HEK293T (cell line): ENCODE measurements at regions not wholly inside any gene's neighbourhood (a gene's known extent, or its start where the extent isn't known, plus 50 kb on each side); places are given as distances from the start of the nearest gene placed in this dataset.
"Not testable (repeated sequence)": the region's sequence is repeated elsewhere in the genome, so short reads cannot be mapped to it uniquely, and the experiment has no call there.

Source experiments
- CTCF ChIA-PET: fragments of 350-600 bp; formaldehyde crosslinking; extraction: SDS; loops from one replicate; lab custom pipeline; 2021; ENCODE audit warnings: antibody characterized with exemption, inconsistent platforms; lab: Yijun Ruan, JAX
- POLR2A ChIA-PET: fragments of 350-600 bp; formaldehyde crosslinking; extraction: SDS; loops from one replicate; lab custom pipeline; 2020; ENCODE audit warnings: antibody characterized with exemption, inconsistent platforms; lab: Yijun Ruan, JAX
- DNase-seq: peaks from one replicate; pipeline ENCODE4 v3.0.0; 2012; ENCODE audit warnings: mixed read lengths; ENCODE audit errors: extremely low spot score

GRCh38 chr10:38310111-38310510 lies 216.0 kb downstream of the ZNF37A start:
- DNase-seq, POLR2A ChIA-PET, CTCF ChIA-PET: not testable (repeated sequence)

GRCh38 chr10:38315090-38315805 lies 221.1 kb downstream of the ZNF37A start:
- DNase-seq, CTCF ChIA-PET, POLR2A ChIA-PET: not testable (repeated sequence)

GRCh38 chr10:38321393-38321792 lies 227.3 kb downstream of the ZNF37A start:
- POLR2A ChIA-PET, DNase-seq, CTCF ChIA-PET: not testable (repeated sequence)

- POLR2A ChIA-PET, CTCF ChIA-PET, DNase-seq: not testable (repeated sequence)
These were observed 236.2 kb downstream of the ZNF37A start for GRCh38 chr10:38330306-38330705.

- POLR2A ChIA-PET, DNase-seq, CTCF ChIA-PET: not testable (repeated sequence)
These were observed 237.0 kb downstream of the ZNF37A start for GRCh38 chr10:38331106-38331505.

- DNase-seq, POLR2A ChIA-PET, CTCF ChIA-PET: not testable (repeated sequence)
These were observed 239.6 kb downstream of the ZNF37A start for GRCh38 chr10:38333699-38334098.

GRCh38 chr10:38350645-38351044 lies 256.5 kb downstream of the ZNF37A start:
- DNase-seq, POLR2A ChIA-PET, CTCF ChIA-PET: not testable (repeated sequence)

GRCh38 chr10:38354410-38354809 lies 260.3 kb downstream of the ZNF37A start:
- DNase-seq, POLR2A ChIA-PET: not testable (repeated sequence)

GRCh38 chr10:38355911-38356526 lies 261.9 kb downstream of the ZNF37A start:
- CTCF ChIA-PET, POLR2A ChIA-PET: not testable (repeated sequence)
- DNase-seq, result peak; percentile 0

More at GRCh38 chr10:38354410-38354809, 260.3 kb downstream of the ZNF37A start:
- CTCF ChIA-PET, result not testable (repeated sequence)

- DNase-seq, CTCF ChIA-PET: not testable (repeated sequence)
These were observed 262.4 kb downstream of the ZNF37A start for GRCh38 chr10:38356527-38356926.

GRCh38 chr10:38362514-38362913 lies 268.4 kb downstream of the ZNF37A start:
- POLR2A ChIA-PET, CTCF ChIA-PET, DNase-seq: not testable (repeated sequence)

More at GRCh38 chr10:38356527-38356926, 262.4 kb downstream of the ZNF37A start:
- POLR2A ChIA-PET, result not testable (repeated sequence)

GRCh38 chr10:38364073-38364472 lies 269.9 kb downstream of the ZNF37A start:
- CTCF ChIA-PET, POLR2A ChIA-PET, DNase-seq: not testable (repeated sequence)

GRCh38 chr10:38365917-38366316 lies 271.8 kb downstream of the ZNF37A start:
- CTCF ChIA-PET, POLR2A ChIA-PET: not testable (repeated sequence)
- peak; percentile 2 for DNase-seq

- CTCF ChIA-PET, DNase-seq, POLR2A ChIA-PET: not testable (repeated sequence)
These were observed 289.7 kb downstream of the ZNF37A start for GRCh38 chr10:38383800-38384199.

- CTCF ChIA-PET, POLR2A ChIA-PET: not testable (repeated sequence)
These were observed 292.7 kb downstream of the ZNF37A start for GRCh38 chr10:38386869-38387268.

More at GRCh38 chr10:38386869-38387268, 292.7 kb downstream of the ZNF37A start:
- not testable (repeated sequence) for DNase-seq
